H1 (cell line): ENCODE measurements at regions not wholly inside any gene's neighbourhood (a gene's known extent, or its start where the extent isn't known, plus 50 kb on each side); places are given as distances from the start of the nearest gene placed in this dataset.

Source experiments
- CTCF ChIA-PET: fragments of 300-600 bp; sonication (Branson Sonifier 250); formaldehyde crosslinking; loops from one replicate; lab custom pipeline; 2021; ENCODE audit not compliant: partially characterized antibody; lab: Charles Lee
- POLR2A ChIA-PET: fragments of 300-600 bp; sonication (Branson Sonifier 250); formaldehyde crosslinking; loops from one replicate; lab custom pipeline; 2021; ENCODE audit warnings: inconsistent platforms; ENCODE audit not compliant: partially characterized antibody; lab: Charles Lee
- DNase-seq, 2 experiments: peaks; one replicate each; pipeline versions ENCODE4 v3.0.0 to v3.0.0-alpha.2; 2010 to 2022; ENCODE audit warnings: low spot score in 2 of 2, low read depth in 1 of 2, mixed read lengths in 1 of 2
- FAIRE-seq: peaks from 2 replicates; lab custom pipeline; 2011; peaks lifted over from hg19 to GRCh38; lab: Jason Lieb, UNC
- H2AFZ ChIP-seq: 2 replicates; pipeline ENCODE4 v1.8.1; 2012; ENCODE audit warnings: low read length, inconsistent platforms
- H2AK5ac ChIP-seq: 2 replicates; pipeline ENCODE4 v1.6.1; 2013; ENCODE audit warnings: low read depth, low read length
- H2BK120ac ChIP-seq: replicated peaks from 2 replicates; pipeline ENCODE3; 2013; ENCODE audit warnings: low read depth, low read length, inconsistent platforms
- H2BK12ac ChIP-seq: 2 replicates; pipeline ENCODE4 v1.6.1; 2013; ENCODE audit warnings: low read depth, low read length
- H2BK15ac ChIP-seq: 2 replicates; pipeline ENCODE4 v1.6.1; 2013; ENCODE audit warnings: low read length
- H2BK20ac ChIP-seq: 2 replicates; pipeline ENCODE4 v1.6.1; 2013; ENCODE audit warnings: low read length
- H2BK5ac ChIP-seq: 2 replicates; pipeline ENCODE4 v1.6.1; 2013; ENCODE audit warnings: low read depth, low read length
- H3K14ac ChIP-seq: 2 replicates; pipeline ENCODE4 v1.6.1; 2013; ENCODE audit warnings: inconsistent platforms; ENCODE audit not compliant: insufficient read length
- H3K18ac ChIP-seq: 2 replicates; pipeline ENCODE4 v1.6.1; 2013; ENCODE audit warnings: low read length; ENCODE audit errors: extremely low read depth
- H3K23ac ChIP-seq: 2 replicates; pipeline ENCODE4 v1.6.1; 2013; ENCODE audit warnings: inconsistent platforms; ENCODE audit not compliant: insufficient read length
- H3K23me2 ChIP-seq: 2 replicates; pipeline ENCODE4 v1.6.1; 2013; ENCODE audit warnings: low read depth, low read length
- H3K27ac ChIP-seq: 2 replicates; pipeline ENCODE4 v1.6.1; 2011; ENCODE audit warnings: low read depth, low read length, inconsistent platforms
- H3K27me3 ChIP-seq, 4 experiments: replicated peaks in 1 of 4; 1 replicate in 1 of 4; 2 replicates in 3 of 4; pipeline versions ENCODE4 v1.6.1 to v1.8.1; 2011 to 2013; ENCODE audit warnings: low read length in 3 of 4, mild to moderate bottlenecking in 3 of 4, inconsistent platforms in 2 of 4, mixed read lengths in 2 of 4, moderate library complexity in 1 of 4; ENCODE audit not compliant: control insufficient read depth in 3 of 4, insufficient read depth in 3 of 4; ENCODE audit errors: extremely low read depth in 1 of 4
- H3K36me3 ChIP-seq, 4 experiments: 2 replicates each; pipeline versions ENCODE4 v1.6.1 to v1.8.1; 2011 to 2013; ENCODE audit warnings: mild to moderate bottlenecking in 4 of 4, low read length in 3 of 4, moderate library complexity in 2 of 4, control low read depth in 1 of 4, inconsistent platforms in 1 of 4; ENCODE audit not compliant: insufficient read depth in 4 of 4, control insufficient read depth in 2 of 4
- H3K4ac ChIP-seq: replicated peaks from 2 replicates; pipeline ENCODE3; 2013; ENCODE audit warnings: low read length, low read depth, mixed read lengths, inconsistent platforms; ENCODE audit not compliant: insufficient read length
- H3K4me1 ChIP-seq, 4 experiments: replicated peaks in 1 of 4; 1 replicate in 1 of 4; 2 replicates in 3 of 4; pipeline versions ENCODE4 v1.6.1 to v1.8.1; 2011 to 2013; ENCODE audit warnings: low read length in 3 of 4, inconsistent platforms in 2 of 4, mixed read lengths in 1 of 4; ENCODE audit not compliant: insufficient read depth in 4 of 4, control insufficient read depth in 3 of 4
- H3K4me2 ChIP-seq, 2 experiments: 2 replicates each; pipeline versions ENCODE4 v1.6.1 to v1.8.1; 2011 to 2013; ENCODE audit warnings: low read depth in 2 of 2, low read length in 2 of 2, control low read depth in 1 of 2, inconsistent platforms in 1 of 2, mild to moderate bottlenecking in 1 of 2; ENCODE audit not compliant: insufficient read depth in 1 of 2
- H3K4me3 ChIP-seq, 4 experiments: fragments of 200-600, 300-600 bp in 1 of 4; sonication (generic), shearing (Covaris generic), sonication (Bioruptor Twin) in 1 of 4; 2 replicates each; pipeline versions ENCODE4 v1.5.1 to v1.8.1; 2011 to 2016; ENCODE audit warnings: low read length in 4 of 4, low read depth in 3 of 4, control low read depth in 2 of 4, inconsistent platforms in 2 of 4, mild to moderate bottlenecking in 2 of 4, mixed read lengths in 1 of 4, moderate library complexity in 1 of 4; ENCODE audit not compliant: insufficient read depth in 2 of 4; ENCODE audit errors: extremely low read depth in 1 of 4
- H3K56ac ChIP-seq: replicated peaks from 2 replicates; pipeline ENCODE3; 2013; ENCODE audit warnings: low read depth, mild to moderate bottlenecking, mixed read lengths, low read length, inconsistent platforms; ENCODE audit not compliant: insufficient read length
- H3K79me1 ChIP-seq: 2 replicates; pipeline ENCODE4 v1.6.1; 2013; ENCODE audit warnings: low read depth, low read length, control low read depth
- H3K79me2 ChIP-seq, 2 experiments: 2 replicates each; pipeline versions ENCODE4 v1.6.1 to v1.8.1; 2012 to 2013; ENCODE audit warnings: low read length in 2 of 2, mild to moderate bottlenecking in 2 of 2, inconsistent platforms in 1 of 2; ENCODE audit not compliant: insufficient read depth in 2 of 2, control insufficient read depth in 1 of 2
- H3K9ac ChIP-seq, 4 experiments: replicated peaks in 1 of 4; 1 replicate in 1 of 4; 2 replicates in 3 of 4; pipeline versions ENCODE4 v1.6.1 to v1.8.1; 2011 to 2013; ENCODE audit warnings: low read depth in 3 of 4, low read length in 3 of 4, control low read depth in 2 of 4, mild to moderate bottlenecking in 2 of 4, moderate library complexity in 2 of 4, inconsistent platforms in 1 of 4; ENCODE audit errors: extremely low read depth in 1 of 4
- H3K9me3 ChIP-seq, 2 experiments: 2 replicates each; pipeline versions ENCODE4 v1.6.1 to v1.8.1; 2012 to 2013; ENCODE audit warnings: mild to moderate bottlenecking in 2 of 2, moderate library complexity in 2 of 2, control low read depth in 1 of 2, inconsistent platforms in 1 of 2, low read depth in 1 of 2, low read length in 1 of 2, mixed read lengths in 1 of 2; ENCODE audit not compliant: insufficient read depth in 2 of 2
- H4K20me1 ChIP-seq, 2 experiments: replicated peaks in 1 of 2; 2 replicates each; pipeline versions ENCODE3 to v1.8.1; 2011 to 2013; ENCODE audit warnings: inconsistent platforms in 2 of 2, low read length in 2 of 2, mild to moderate bottlenecking in 1 of 2; ENCODE audit not compliant: insufficient read depth in 2 of 2, control insufficient read depth in 1 of 2
- H4K5ac ChIP-seq: 2 replicates; pipeline ENCODE4 v1.6.1; 2013; ENCODE audit warnings: low read length, low read depth, mixed read lengths, inconsistent platforms; ENCODE audit not compliant: insufficient read length
- H4K8ac ChIP-seq: 2 replicates; pipeline ENCODE4 v1.8.0; 2013; ENCODE audit warnings: mild to moderate bottlenecking, moderate library complexity, low read length, inconsistent platforms; ENCODE audit not compliant: insufficient read depth; ENCODE audit errors: extremely low read depth
- H4K91ac ChIP-seq: replicated peaks from 2 replicates; pipeline ENCODE3; 2013; ENCODE audit warnings: low read length, mixed read lengths, inconsistent platforms; ENCODE audit not compliant: insufficient read length
- CBX8 ChIP-seq: fragments of 300-800, 300-1000 bp; sonication (generic); IDR thresholded peaks from 2 replicates; pipeline ENCODE4 v1.7.1; 2016; ENCODE audit warnings: low read depth, low read length, borderline replicate concordance
- CHD1 ChIP-seq: IDR thresholded peaks from 2 replicates; pipeline ENCODE4 v1.6.1; 2012; ENCODE audit warnings: low read depth, low read length, improper control_type of control experiment
- CTCF ChIP-seq, 3 experiments: IDR thresholded peaks; 1 replicate in 2 of 3; 2 replicates in 1 of 3; pipeline versions ENCODE4 v1.5.1 to v1.6.1; 2011; ENCODE audit warnings: low read length in 3 of 3, mild to moderate bottlenecking in 3 of 3, inconsistent platforms in 2 of 3, low read depth in 1 of 3, moderate library complexity in 1 of 3; ENCODE audit not compliant: insufficient read depth in 1 of 3; ENCODE audit errors: control extremely low read depth in 1 of 3
- GABPA ChIP-seq: IDR thresholded peaks from 2 replicates; pipeline ENCODE4 v1.6.1; 2011; ENCODE audit warnings: mild to moderate bottlenecking, low read length, moderate library complexity, borderline replicate concordance; ENCODE audit not compliant: insufficient read depth
- HDAC2 ChIP-seq, 2 experiments: fragments of 300-600 bp in 1 of 2; sonication (generic) in 1 of 2; IDR thresholded peaks; 2 replicates each; pipeline ENCODE4 v1.6.1; 2011 to 2012; ENCODE audit warnings: low read depth in 2 of 2, low read length in 2 of 2, mild to moderate bottlenecking in 2 of 2, moderate library complexity in 2 of 2, borderline replicate concordance in 1 of 2, inconsistent platforms in 1 of 2
- MAFK ChIP-seq: IDR thresholded peaks from 2 replicates; pipeline ENCODE4 v1.6.1; 2012; ENCODE audit warnings: low read depth, mild to moderate bottlenecking, improper control_type of control experiment, low read length
- ZNF274 ChIP-seq: IDR thresholded peaks from 2 replicates; pipeline ENCODE4 v1.7.0; 2012; ENCODE audit warnings: low read length, borderline replicate concordance; ENCODE audit errors: extremely low read depth
- WGBS, 2 experiments: shearing (Covaris generic) in 1 of 2; methylation state at CpG; one replicate each; pipeline versions ENCODE4 v1.1.6 to v1.1.7; 2013 to 2015; ENCODE audit warnings: low lambda C conversion rate in 2 of 2, mixed read lengths in 2 of 2, inconsistent platforms in 1 of 2, low coverage in 1 of 2, missing lambda C conversion rate in 1 of 2; ENCODE audit not compliant: insufficient replicate concordance in 2 of 2, insufficient coverage in 1 of 2, insufficient read length in 1 of 2; ENCODE audit errors: extremely low coverage in 1 of 2, missing lambda C conversion rate in 1 of 2; 5-methylcytosine and 5-hydroxymethylcytosine counted together

- H3K9me3 ChIP-seq: no peaks in the 10 kb centered on the region
- H3K36me3 ChIP-seq: no peaks in the 10 kb centered on the region
- H2BK20ac ChIP-seq: no peak overlapping the region
- H3K23me2 ChIP-seq: no peaks in the 10 kb centered on the region
- H3K23ac ChIP-seq: no peak overlapping the region
- no peak overlapping the region for H3K9ac ChIP-seq
- H3K4me2 ChIP-seq: no peak overlapping the region
- H4K8ac ChIP-seq: no peak overlapping the region
- no peak overlapping the region for H4K91ac ChIP-seq
- DNase-seq: no peak
- H4K20me1 ChIP-seq: peaks cover 0 to 8% of the 10 kb centered on the region in 2 experiments
- no peak overlapping the region for H2BK12ac ChIP-seq
- WGBS, 2 experiments: 85% methylated on average over 15 of the region's 15 CpGs; no CpG with 5 or more reads in 1 of the 2 experiments
- H3K79me2 ChIP-seq: no peaks in the 10 kb centered on the region; a peak in 1 of 4 replicates
- no peak overlapping the region for H3K18ac ChIP-seq
- H2BK120ac ChIP-seq: no peak overlapping the region
- no peak overlapping the region for H3K4me3 ChIP-seq
- H3K4ac ChIP-seq: no peak overlapping the region
- H3K56ac ChIP-seq: no peak overlapping the region
- TF ChIP-seq CBX8 (no peak), MAFK (no peak), CHD1 (no peak), CTCF (IDR thresholded peaks at IDR 0.05; ENCODE audit: control extremely low read depth in 1 of 3, insufficient read depth in 1 of 3, low read depth in 1 of 3, low read length in 3 of 3) (no peak), GABPA (no peak), ZNF274 (no peak), HDAC2 (IDR thresholded peaks at IDR 0.05; ENCODE audit: borderline replicate concordance in 1 of 2, low read depth in 2 of 2, low read length in 2 of 2) (no peak)
- TF ChIP-seq, all 59 proteins: peak for 0
- Histone ChIP-seq H3K27ac (no peak overlapping the region), H4K5ac (no peak overlapping the region), H2AFZ (no peak overlapping the region), H2BK5ac (no peak overlapping the region), H3K79me1 (no peaks in the 10 kb centered on the region), H2BK15ac (no peak overlapping the region), H2AK5ac (no peak overlapping the region), H3K27me3 (no peaks in the 10 kb centered on the region), H3K14ac (no peak overlapping the region), H3K4me1 (peaks cover 0 to under 1% (median 0%) of the 10 kb centered on the region in 4 experiments; a peak in 1 of 7 replicates)
- ChIA-PET POLR2A (no interaction called here), CTCF (interaction anchor here (0.8 to 4.9 kb wide), 3 partner anchors 9 to 12 kb away, joined by 3 to 35 read pairs (median 4); no protein-coding TSS in a partner anchor)
- no peak for FAIRE-seq
These were observed 78.4 kb downstream of the KATNIP start for GRCh38 chr16:27628241-27628942.
